ENCODE measurements at regions not wholly inside any gene's neighbourhood (a gene's known extent, or its start where the extent isn't known, plus 50 kb on each side); places are given as distances from the start of the nearest gene placed in this dataset.

GRCh38 chr10:129179245-129179971, 287.6 kb upstream of the MGMT start:
- H3K27ac ChIP-seq (ENCODE audit: low read depth, low read length): no peak overlapping the region
- no peak overlapping the region for H3K4me3 ChIP-seq (ENCODE audit: low read length)
- no peak for ATAC-seq
- POLR2A ChIA-PET: no interaction called here
- no peak for DNase-seq
- H3K27me3 Mint-ChIP-seq: peaks cover 0 to 20% (median 8%) of the 10 kb centered on the region in 5 donors
- peaks cover 0 to 4% (median 0%) of the 10 kb centered on the region in 11 donors for H3K9me3 Mint-ChIP-seq
- no peaks in the 10 kb centered on the region for H3K4me1 ChIP-seq (ENCODE audit: control insufficient read depth in 2 of 2, insufficient read depth in 2 of 2, low read length in 2 of 2)
- no peak overlapping the region for H3K4me3 Mint-ChIP-seq
- intact Hi-C loops (cut with micrococcal nuclease): no loop called here
- peaks cover 0 to 15% (median 0%) of the 10 kb centered on the region in 7 donors for H3K4me1 Mint-ChIP-seq
- H3K36me3 Mint-ChIP-seq: no peaks in the 10 kb centered on the region
- H3K27me3 ChIP-seq (ENCODE audit: control insufficient read depth in 2 of 2, insufficient read depth in 2 of 2, low read length in 2 of 2): no peaks in the 10 kb centered on the region
- no peak overlapping the region for H3K27ac Mint-ChIP-seq
- no peaks in the 10 kb centered on the region for H3K9me3 ChIP-seq (ENCODE audit: control insufficient read depth in 2 of 3, low read length in 3 of 3)
- CTCF ChIA-PET: no interaction called here
- H3K36me3 ChIP-seq (ENCODE audit: control insufficient read depth in 2 of 3, insufficient read depth in 3 of 3, low read length in 3 of 3): no peaks in the 10 kb centered on the region

GRCh38 chr10:129179972-129180678, 286.9 kb upstream of the MGMT start:
- H3K4me1 ChIP-seq (ENCODE audit: control insufficient read depth in 2 of 2, insufficient read depth in 2 of 2, low read length in 2 of 2): no peaks in the 10 kb centered on the region
- intact Hi-C loops (cut with micrococcal nuclease): no loop called here
- peaks cover 0 to 16% (median 8%) of the 10 kb centered on the region in 5 donors for H3K27me3 Mint-ChIP-seq
- no peak overlapping the region for H3K27ac ChIP-seq (ENCODE audit: low read depth, low read length)
- H3K27me3 ChIP-seq (ENCODE audit: control insufficient read depth in 2 of 2, insufficient read depth in 2 of 2, low read length in 2 of 2): no peaks in the 10 kb centered on the region
- no peak overlapping the region for H3K4me3 Mint-ChIP-seq
- ATAC-seq: no peak
- H3K36me3 ChIP-seq (ENCODE audit: control insufficient read depth in 2 of 3, insufficient read depth in 3 of 3, low read length in 3 of 3): no peaks in the 10 kb centered on the region
- no peak for DNase-seq
- peaks cover 0 to 15% (median 0%) of the 10 kb centered on the region in 7 donors for H3K4me1 Mint-ChIP-seq
- H3K4me3 ChIP-seq (ENCODE audit: low read length): no peak overlapping the region
- POLR2A ChIA-PET: no interaction called here
- no peaks in the 10 kb centered on the region for H3K9me3 ChIP-seq (ENCODE audit: control insufficient read depth in 2 of 3, low read length in 3 of 3)
- H3K27ac Mint-ChIP-seq: no peak overlapping the region
- H3K9me3 Mint-ChIP-seq: peaks cover 0 to 4% (median 0%) of the 10 kb centered on the region in 11 donors
- H3K36me3 Mint-ChIP-seq: no peaks in the 10 kb centered on the region
- CTCF ChIA-PET: no interaction called here

DNA sequence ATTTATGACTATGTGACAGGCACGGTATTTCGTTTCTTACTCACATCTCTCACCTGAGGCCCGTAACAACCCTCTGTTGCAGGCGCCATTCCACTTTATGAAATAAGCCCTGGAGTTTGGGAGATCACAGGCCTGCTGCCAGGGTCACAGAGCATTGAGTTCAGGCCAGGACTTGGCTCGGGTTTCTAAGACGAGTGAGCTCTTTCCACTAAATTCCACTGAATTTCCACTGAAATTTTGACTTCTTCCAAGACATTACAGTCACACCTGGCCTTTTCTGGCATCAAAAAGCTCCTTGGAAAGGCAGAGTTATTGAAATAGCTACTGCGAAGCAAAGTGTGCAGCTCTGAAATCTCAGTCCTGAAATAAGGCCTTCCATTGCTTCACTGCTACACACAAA, 282.8 kb upstream of the MGMT start:
- Histone ChIP-seq H3K9me3 (ENCODE audit: control insufficient read depth in 2 of 3, low read length in 3 of 3) (no peaks in the 10 kb centered on the region), H3K4me3 (ENCODE audit: low read length) (no peak overlapping the region), H3K27ac (ENCODE audit: low read depth, low read length) (no peak overlapping the region), H3K27me3 (ENCODE audit: control insufficient read depth in 2 of 2, insufficient read depth in 2 of 2, low read length in 2 of 2) (no peaks in the 10 kb centered on the region), H3K4me1 (ENCODE audit: control insufficient read depth in 2 of 2, insufficient read depth in 2 of 2, low read length in 2 of 2) (no peaks in the 10 kb centered on the region), H3K36me3 (ENCODE audit: control insufficient read depth in 2 of 3, insufficient read depth in 3 of 3, low read length in 3 of 3) (no peaks in the 10 kb centered on the region)
- ChIA-PET CTCF (no interaction called here), POLR2A (interaction anchor here (0.6 kb wide), 1 partner anchor 14 kb away, joined by 3 read pairs; no protein-coding TSS in a partner anchor)
- Mint-ChIP-seq H3K4me3 (no peak overlapping the region), H3K27ac (no peak overlapping the region), H3K27me3 (peaks cover 0 to 14% (median 6%) of the 10 kb centered on the region in 5 donors), H3K4me1 (peaks cover 0 to 18% (median 0%) of the 10 kb centered on the region in 7 donors), H3K36me3 (peaks cover 0 to 16% (median 8%) of the 10 kb centered on the region in 5 donors), H3K9me3 (peaks cover 2 to 24% (median 14%) of the 10 kb centered on the region in 11 donors)
- ATAC-seq: no peak
- DNase-seq: no peak
- intact Hi-C loops (cut with micrococcal nuclease): no loop called here

DNA sequence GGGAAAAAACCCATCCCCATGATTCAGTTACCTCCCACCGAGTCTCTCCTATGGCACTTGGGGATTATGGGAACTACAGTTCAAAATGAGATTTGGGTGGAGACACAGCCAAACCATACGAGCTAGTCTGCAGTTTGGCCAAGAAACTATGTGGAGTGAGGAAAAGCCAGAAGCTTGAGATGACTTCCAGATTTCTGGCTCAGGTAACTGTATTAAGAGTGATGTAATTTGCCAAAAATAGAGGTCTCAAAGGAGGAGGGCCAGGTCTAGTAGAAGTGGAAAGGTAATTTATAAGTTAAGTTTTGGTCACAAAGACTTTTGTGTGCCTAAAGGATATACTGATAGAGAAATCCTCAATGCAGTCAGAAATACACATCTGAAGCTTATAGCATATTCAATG, 279.7 kb upstream of the MGMT start:
- POLR2A ChIA-PET: no interaction called here
- CTCF ChIA-PET: interaction anchor here (1.7 kb wide), 1 partner anchor 35 kb away, joined by 3 read pairs; no protein-coding TSS in a partner anchor

DNA sequence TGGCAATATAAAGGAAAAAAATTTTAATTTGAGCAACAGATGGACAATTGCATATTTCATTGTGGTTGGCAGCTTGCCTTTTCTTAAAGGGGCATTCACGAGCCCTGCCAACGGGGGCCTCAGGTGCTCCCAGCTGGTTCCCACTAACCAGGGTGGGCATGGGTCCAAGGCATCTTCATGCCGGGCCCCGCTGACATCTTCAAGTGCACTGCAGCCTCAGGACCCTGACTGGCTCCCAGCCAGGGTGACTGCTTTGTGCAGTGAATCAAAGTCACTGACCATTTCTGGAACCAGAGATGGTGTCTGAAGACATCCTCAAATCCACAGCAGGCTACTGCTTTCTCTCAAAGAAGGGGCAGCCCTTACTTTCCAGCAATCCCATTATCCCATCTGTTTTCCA, 275.2 kb upstream of the MGMT start:
- ChIA-PET CTCF (no interaction called here), POLR2A (no interaction called here)
- Mint-ChIP-seq H3K27ac (no peak overlapping the region), H3K27me3 (peaks cover 0 to 22% (median 12%) of the 10 kb centered on the region in 5 donors), H3K36me3 (peaks cover 0 to 11% (median 2%) of the 10 kb centered on the region in 5 donors), H3K4me1 (peaks cover 0 to 10% (median 6%) of the 10 kb centered on the region in 7 donors), H3K4me3 (no peak overlapping the region), H3K9me3 (peaks cover 2 to 16% (median 9%) of the 10 kb centered on the region in 11 donors)
- no peaks in the 10 kb centered on the region for H3K36me3 ChIP-seq (ENCODE audit: control insufficient read depth in 2 of 3, insufficient read depth in 3 of 3, low read length in 3 of 3)
- no peaks in the 10 kb centered on the region for H3K4me1 ChIP-seq (ENCODE audit: control insufficient read depth in 2 of 2, insufficient read depth in 2 of 2, low read length in 2 of 2)
- DNase-seq (no peak), ATAC-seq (no peak)
- H3K27ac ChIP-seq (ENCODE audit: low read depth, low read length): no peak overlapping the region
- no peak overlapping the region for H3K4me3 ChIP-seq (ENCODE audit: low read length)
- intact Hi-C loops (cut with micrococcal nuclease): no loop called here
- no peaks in the 10 kb centered on the region for H3K27me3 ChIP-seq (ENCODE audit: control insufficient read depth in 2 of 2, insufficient read depth in 2 of 2, low read length in 2 of 2)
- no peaks in the 10 kb centered on the region for H3K9me3 ChIP-seq (ENCODE audit: control insufficient read depth in 2 of 3, low read length in 3 of 3)

More for the DNA sequence above, 279.7 kb upstream of the MGMT start:
- ATAC-seq: no peak
- intact Hi-C loops (cut with micrococcal nuclease): no loop called here
- H3K9me3 ChIP-seq (ENCODE audit: control insufficient read depth in 2 of 3, low read length in 3 of 3): no peaks in the 10 kb centered on the region
- Mint-ChIP-seq H3K36me3 (peaks cover 0 to 16% (median 8%) of the 10 kb centered on the region in 5 donors), H3K27me3 (peaks cover 0 to 11% (median 3%) of the 10 kb centered on the region in 5 donors), H3K9me3 (peaks cover 2 to 24% (median 13%) of the 10 kb centered on the region in 11 donors), H3K4me3 (no peak overlapping the region), H3K27ac (no peak overlapping the region), H3K4me1 (peaks cover 0 to 7% (median 0%) of the 10 kb centered on the region in 7 donors)
- no peaks in the 10 kb centered on the region for H3K4me1 ChIP-seq (ENCODE audit: control insufficient read depth in 2 of 2, insufficient read depth in 2 of 2, low read length in 2 of 2)
- H3K27ac ChIP-seq (ENCODE audit: low read depth, low read length): no peak overlapping the region
- H3K36me3 ChIP-seq (ENCODE audit: control insufficient read depth in 2 of 3, insufficient read depth in 3 of 3, low read length in 3 of 3): no peaks in the 10 kb centered on the region
- no peak overlapping the region for H3K4me3 ChIP-seq (ENCODE audit: low read length)
- no peak for DNase-seq
- no peaks in the 10 kb centered on the region for H3K27me3 ChIP-seq (ENCODE audit: control insufficient read depth in 2 of 2, insufficient read depth in 2 of 2, low read length in 2 of 2)

- Mint-ChIP-seq H3K36me3 (peaks cover 0 to 4% (median 0%) of the 10 kb centered on the region in 5 donors), H3K27me3 (peaks cover 0 to 22% (median 12%) of the 10 kb centered on the region in 5 donors), H3K4me1 (peaks cover 0 to 10% (median 6%) of the 10 kb centered on the region in 7 donors), H3K4me3 (no peak overlapping the region), H3K27ac (no peak overlapping the region), H3K9me3 (peaks cover 0 to 8% (median 2%) of the 10 kb centered on the region in 11 donors)
- DNase-seq: no peak
- H3K27ac ChIP-seq (ENCODE audit: low read depth, low read length): no peak overlapping the region
- CTCF ChIA-PET: no interaction called here
- intact Hi-C loops (cut with micrococcal nuclease): no loop called here
- no peaks in the 10 kb centered on the region for H3K36me3 ChIP-seq (ENCODE audit: control insufficient read depth in 2 of 3, insufficient read depth in 3 of 3, low read length in 3 of 3)
- POLR2A ChIA-PET: interaction anchor here (0.9 kb wide), 1 partner anchor 155 kb away, joined by 3 read pairs; no protein-coding TSS in a partner anchor
- H3K4me1 ChIP-seq (ENCODE audit: control insufficient read depth in 2 of 2, insufficient read depth in 2 of 2, low read length in 2 of 2): no peaks in the 10 kb centered on the region
- H3K9me3 ChIP-seq (ENCODE audit: control insufficient read depth in 2 of 3, low read length in 3 of 3): no peaks in the 10 kb centered on the region
- no peak for ATAC-seq
- H3K4me3 ChIP-seq (ENCODE audit: low read length): no peak overlapping the region
- H3K27me3 ChIP-seq (ENCODE audit: control insufficient read depth in 2 of 2, insufficient read depth in 2 of 2, low read length in 2 of 2): no peaks in the 10 kb centered on the region
These were observed 274.5 kb upstream of the MGMT start for GRCh38 chr10:129192344-129193128.
